ENCODE measurements at regions not wholly inside any gene's neighbourhood (a gene's known extent, or its start where the extent isn't known, plus 50 kb on each side); places are given as distances from the start of the nearest gene placed in this dataset.

GRCh38 chr12:68453876-68454275 lies 121.7 kb upstream of the MDM1 start:
- TF ChIP-seq CTCF (optimal IDR thresholded peaks at IDR 0.05 in 1 of 3, IDR thresholded peaks at IDR 0.05 in 1 of 3, conservative IDR thresholded peaks at IDR 0.05 in 1 of 3; ENCODE audit: extremely low read depth in 1 of 3, insufficient read depth in 2 of 3, low read length in 3 of 3) (no peak), EZH2 (IDR thresholded peaks at IDR 0.05; ENCODE audit: low read length) (no peak)

Measured in keratinocyte (primary cell).